IPS DF 6.9 (cell line): ENCODE measurements at regions not wholly inside any gene's neighbourhood (a gene's known extent, or its start where the extent isn't known, plus 50 kb on each side); places are given as distances from the start of the nearest gene placed in this dataset.
"Not testable (repeated sequence)": the region's sequence is repeated elsewhere in the genome, so short reads cannot be mapped to it uniquely, and the experiment has no call there.

ENCODE experiments used
- DNase-seq: peaks from one replicate; pipeline ENCODE4 v3.0.0-alpha.2; 2013; ENCODE audit warnings: low read depth, low spot score
- H3K27ac ChIP-seq: one replicate; pipeline ENCODE4 v1.5.1; 2013; ENCODE audit warnings: low read length, control low read depth
- H3K27me3 ChIP-seq: 2 replicates; pipeline ENCODE4 v1.6.1; 2013; ENCODE audit warnings: mild to moderate bottlenecking, low read length; ENCODE audit not compliant: control insufficient read depth, insufficient read depth
- H3K36me3 ChIP-seq: 2 replicates; pipeline ENCODE4 v1.6.1; 2013; ENCODE audit warnings: low read length; ENCODE audit not compliant: control insufficient read depth, insufficient read depth
- H3K4me1 ChIP-seq: 2 replicates; pipeline ENCODE4 v1.6.1; 2013; ENCODE audit warnings: low read length; ENCODE audit not compliant: control insufficient read depth, insufficient read depth
- H3K4me3 ChIP-seq: 2 replicates; pipeline ENCODE4 v1.5.1; 2013; ENCODE audit warnings: mild to moderate bottlenecking, low read length
- H3K9me3 ChIP-seq: 2 replicates; pipeline ENCODE4 v1.6.1; 2013; ENCODE audit warnings: low read length, inconsistent platforms; ENCODE audit not compliant: control insufficient read depth, insufficient read depth
- WGBS: extraction: QIAGEN DNeasy Blood & Tissue Kit; methylation state at CpG from one replicate; pipeline ENCODE4 v1.1.7; 2013; ENCODE audit warnings: mixed read lengths, missing lambda C conversion rate; ENCODE audit not compliant: insufficient read length, insufficient coverage; 5-methylcytosine and 5-hydroxymethylcytosine counted together

DNA sequence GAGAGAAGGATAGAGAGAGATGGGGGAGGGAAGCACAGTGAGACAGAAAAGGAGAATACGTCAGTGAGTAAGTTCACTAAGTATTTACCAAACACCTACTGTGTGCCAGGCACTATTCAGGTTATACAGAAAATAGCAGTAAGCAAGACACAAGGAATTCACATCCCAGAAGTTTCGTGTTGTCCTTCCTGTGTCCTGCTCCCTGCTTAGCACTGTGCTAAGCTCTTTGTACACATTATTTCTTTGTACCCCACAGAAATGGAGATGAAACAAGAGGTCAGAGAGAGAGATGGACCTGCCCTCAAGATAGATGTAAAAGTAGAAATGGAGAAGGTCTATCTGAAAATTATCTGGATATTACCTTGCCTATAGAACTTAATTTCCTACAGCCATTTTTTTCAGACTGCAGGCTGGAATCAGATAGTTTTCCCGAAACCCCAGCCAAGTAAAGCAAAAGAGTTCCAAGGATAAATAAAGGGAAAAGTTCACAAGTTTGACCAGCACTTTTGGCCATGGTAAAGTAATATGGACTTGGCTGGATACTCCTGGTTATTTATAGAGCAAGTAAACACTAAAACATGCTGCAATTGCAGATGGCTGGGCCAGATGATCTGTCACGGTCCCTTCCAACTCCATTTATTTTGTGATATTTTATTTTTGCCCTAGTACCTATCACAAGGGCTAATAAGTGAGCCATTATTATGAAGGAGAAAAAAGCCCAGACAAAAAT is 353.7 kb upstream of the SLC7A11 start:
- no peaks in the 10 kb centered on the region for H3K36me3 ChIP-seq
- no peaks in the 10 kb centered on the region for H3K9me3 ChIP-seq
- no peaks in the 10 kb centered on the region for H3K27me3 ChIP-seq
- no peak overlapping the region for H3K27ac ChIP-seq
- no peak for DNase-seq
- no peak overlapping the region for H3K4me3 ChIP-seq
- no CpG with 5 or more reads among the region's 4 CpGs for WGBS
- H3K4me1 ChIP-seq = no peaks in the 10 kb centered on the region

DNA sequence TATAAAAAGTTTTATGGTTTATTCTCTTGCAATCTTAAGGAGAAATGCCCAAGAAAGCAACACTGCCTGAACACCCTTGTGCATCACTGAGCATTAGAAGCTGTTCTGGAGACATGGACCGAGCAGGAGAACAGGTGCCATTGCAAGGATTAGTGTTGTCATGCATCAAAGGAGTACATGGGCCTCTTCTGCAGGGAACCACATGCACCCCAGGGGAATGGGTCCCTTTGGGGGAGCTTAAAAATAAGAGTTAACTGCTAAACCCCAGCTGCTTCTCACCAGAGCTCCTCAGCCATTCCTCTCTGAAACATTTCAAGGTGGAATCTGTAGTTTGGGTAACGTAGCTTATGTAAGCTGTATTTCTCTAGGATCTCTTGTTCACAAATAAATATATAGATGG is 353.0 kb upstream of the SLC7A11 start:
- Histone ChIP-seq H3K4me3 (no peak overlapping the region), H3K36me3 (no peaks in the 10 kb centered on the region)
- DNase-seq = no peak

DNA sequence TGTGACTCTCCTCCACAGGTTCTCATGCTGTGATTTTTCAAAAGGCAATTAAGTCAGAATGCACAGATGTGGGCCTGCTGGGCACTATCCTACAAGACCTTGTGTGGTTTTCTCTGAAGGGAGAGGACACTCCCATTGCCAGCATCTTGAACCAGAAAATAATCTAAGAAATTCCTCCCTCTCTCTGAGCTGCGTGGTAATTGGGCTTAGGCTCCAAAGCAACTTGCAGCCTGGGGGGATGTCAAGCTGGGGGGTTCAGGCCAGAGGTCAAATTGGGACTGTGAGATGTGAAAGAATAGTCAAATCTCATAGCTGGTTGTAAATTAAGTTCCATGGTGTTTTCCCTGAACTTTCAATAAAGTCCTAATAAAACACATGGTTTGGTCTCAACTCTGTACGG is 350.6 kb upstream of the SLC7A11 start:
- Histone ChIP-seq H3K4me1 (no peaks in the 10 kb centered on the region), H3K27ac (no peak overlapping the region)

More for the DNA sequence above, 353.0 kb upstream of the SLC7A11 start:
- H3K27me3 ChIP-seq = no peaks in the 10 kb centered on the region
- H3K9me3 ChIP-seq = no peaks in the 10 kb centered on the region
- no peaks in the 10 kb centered on the region for H3K4me1 ChIP-seq
- WGBS = no CpG with 5 or more reads among the region's 2 CpGs
- H3K27ac ChIP-seq = no peak overlapping the region

DNA sequence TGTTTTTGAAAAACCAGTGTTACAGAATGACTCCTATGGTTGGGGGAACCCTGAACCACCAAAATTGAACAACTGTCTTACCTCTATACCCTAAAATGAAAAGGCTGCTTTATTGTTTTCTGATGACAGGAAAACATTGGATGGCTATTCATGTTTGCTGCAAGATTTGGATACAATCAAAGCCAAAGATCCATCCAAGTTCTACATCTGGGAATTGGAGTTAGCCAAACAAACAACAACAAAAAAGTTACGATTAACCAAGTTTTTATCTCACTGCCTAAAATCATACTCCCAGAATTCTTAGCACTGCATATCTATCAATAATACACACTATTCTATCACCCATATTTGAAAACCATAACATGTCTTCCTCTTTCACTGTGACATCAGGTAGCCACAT is 349.7 kb upstream of the SLC7A11 start:
- H3K9me3 ChIP-seq = no peaks in the 10 kb centered on the region
- DNase-seq = no peak
- no peak overlapping the region for H3K4me3 ChIP-seq
- no peak overlapping the region for H3K27ac ChIP-seq
- no peaks in the 10 kb centered on the region for H3K36me3 ChIP-seq
- no peaks in the 10 kb centered on the region for H3K4me1 ChIP-seq
- H3K27me3 ChIP-seq = no peaks in the 10 kb centered on the region
- WGBS = no CpG with 5 or more reads among the region's 1 CpG

More for the DNA sequence above, 350.6 kb upstream of the SLC7A11 start:
- no peaks in the 10 kb centered on the region for H3K27me3 ChIP-seq
- DNase-seq = no peak
- H3K9me3 ChIP-seq = no peaks in the 10 kb centered on the region
- no peaks in the 10 kb centered on the region for H3K36me3 ChIP-seq
- H3K4me3 ChIP-seq = no peak overlapping the region
- no CpG with 5 or more reads among the region's 2 CpGs for WGBS

DNA sequence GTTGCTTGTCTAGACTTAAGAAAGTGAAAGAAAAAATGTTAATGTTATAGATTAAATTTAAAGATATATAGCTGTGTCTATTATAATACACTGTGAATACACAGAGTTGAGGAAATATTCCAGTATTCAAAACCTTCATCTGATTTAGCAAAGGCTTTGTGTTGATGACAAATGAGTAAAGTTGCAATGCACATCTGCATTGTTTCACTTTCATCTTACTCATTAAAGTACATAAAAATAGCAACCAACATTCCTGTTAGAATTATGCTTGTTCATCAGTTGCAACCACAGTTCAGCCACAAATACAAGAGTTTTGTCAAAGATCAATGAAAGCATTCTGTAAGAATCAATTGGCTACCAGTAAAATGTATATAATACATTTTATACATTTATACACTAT is 346.4 kb upstream of the SLC7A11 start:
- H3K4me1 ChIP-seq = no peaks in the 10 kb centered on the region
- no peaks in the 10 kb centered on the region for H3K27me3 ChIP-seq
- DNase-seq = no peak
- H3K4me3 ChIP-seq = no peak overlapping the region
- H3K27ac ChIP-seq = no peak overlapping the region
- no peaks in the 10 kb centered on the region for H3K36me3 ChIP-seq
- no peaks in the 10 kb centered on the region for H3K9me3 ChIP-seq

DNA sequence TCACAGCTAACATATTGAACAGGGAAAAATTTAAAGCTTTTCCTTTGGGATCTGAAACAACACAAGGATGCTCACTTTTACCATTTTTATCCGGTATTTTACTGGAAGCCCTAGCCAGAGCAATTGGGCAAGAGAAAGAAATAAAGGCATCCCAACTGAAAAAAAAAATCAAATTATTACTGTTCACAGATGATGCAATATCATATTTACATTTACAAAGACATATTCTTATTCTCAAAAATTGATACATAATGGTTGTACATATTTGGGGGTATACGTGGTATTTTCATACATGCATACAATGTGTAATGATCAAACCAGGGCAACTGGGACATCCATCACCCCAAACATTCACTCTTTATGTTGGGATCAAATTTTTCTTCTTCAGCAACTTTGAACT is 337.0 kb upstream of the SLC7A11 start:
- no peak for DNase-seq
- no peaks in the 10 kb centered on the region for H3K27me3 ChIP-seq
- no peak overlapping the region for H3K4me3 ChIP-seq
- no peak overlapping the region for H3K27ac ChIP-seq
- H3K9me3 ChIP-seq = no peaks in the 10 kb centered on the region
- no peaks in the 10 kb centered on the region for H3K4me1 ChIP-seq
- no CpG with 5 or more reads among the region's 2 CpGs for WGBS
- no peaks in the 10 kb centered on the region for H3K36me3 ChIP-seq

DNA sequence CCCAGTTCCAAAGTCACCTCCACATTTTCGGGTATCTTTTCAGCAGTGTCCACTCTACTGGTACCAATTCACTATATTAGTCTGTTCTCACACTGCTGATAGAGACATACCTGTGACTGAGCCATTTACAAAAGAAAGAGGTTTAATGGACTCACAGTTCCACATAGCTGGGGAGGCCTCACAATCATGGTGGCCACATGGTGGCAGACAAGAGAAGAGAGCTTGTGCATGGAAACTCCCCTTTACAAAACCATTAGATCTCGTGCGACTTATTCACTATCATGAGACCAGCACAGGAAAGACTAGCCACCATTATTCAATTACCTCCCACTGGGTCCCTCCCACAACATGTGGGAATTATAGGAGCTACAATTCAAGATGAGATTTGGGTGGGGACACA is 335.7 kb upstream of the SLC7A11 start:
- not testable (repeated sequence) for H3K4me3 ChIP-seq, H3K27ac ChIP-seq, DNase-seq, H3K27me3 ChIP-seq, H3K9me3 ChIP-seq, H3K36me3 ChIP-seq, H3K4me1 ChIP-seq
- WGBS = no CpG with 5 or more reads among the region's 3 CpGs

DNA sequence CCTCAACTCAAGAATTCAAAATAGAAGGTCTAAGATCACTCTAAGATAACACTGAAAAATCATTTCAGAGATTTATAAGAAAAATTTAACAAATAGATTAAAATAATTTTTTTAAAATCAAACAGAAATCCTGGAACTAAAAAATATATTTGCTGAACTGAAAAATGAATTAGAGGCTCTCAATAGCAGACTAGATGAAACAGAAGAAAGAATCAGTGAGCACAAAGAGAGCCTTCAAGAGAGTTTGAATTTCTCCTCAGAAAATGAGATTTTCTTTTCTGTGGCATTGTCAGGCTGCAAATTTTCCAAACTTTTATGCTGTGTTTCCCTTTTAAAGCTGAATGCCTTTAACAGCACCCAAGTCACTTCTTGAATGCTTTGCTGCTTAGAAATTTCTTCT is 335.0 kb upstream of the SLC7A11 start:
- Histone ChIP-seq H3K36me3 (no peaks in the 10 kb centered on the region), H3K4me3 (no peak overlapping the region), H3K27ac (no peak overlapping the region), H3K4me1 (no peaks in the 10 kb centered on the region), H3K9me3 (no peaks in the 10 kb centered on the region), H3K27me3 (no peaks in the 10 kb centered on the region)
- no peak for DNase-seq

DNA sequence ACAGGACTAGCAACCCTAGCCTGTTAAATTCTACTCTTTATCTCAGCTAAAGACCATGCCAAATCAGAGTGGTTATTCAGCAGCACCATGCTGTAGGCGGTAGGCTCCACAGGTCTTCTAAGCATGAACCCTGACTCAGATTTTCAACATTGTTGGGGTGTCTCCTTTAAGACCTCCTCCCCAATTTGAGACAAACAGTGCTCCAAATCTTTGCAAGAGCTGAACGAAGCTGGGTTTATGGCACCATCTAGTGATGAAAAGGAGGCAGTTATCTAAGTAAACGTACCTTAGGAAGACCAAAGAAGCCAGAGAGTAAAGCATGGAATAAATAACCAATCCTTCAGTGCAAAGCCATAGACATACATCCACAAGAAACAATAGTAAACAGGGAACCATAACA is 334.5 kb upstream of the SLC7A11 start:
- Histone ChIP-seq H3K4me1 (no peaks in the 10 kb centered on the region), H3K36me3 (no peaks in the 10 kb centered on the region), H3K27me3 (no peaks in the 10 kb centered on the region), H3K4me3 (no peak overlapping the region), H3K27ac (no peak overlapping the region), H3K9me3 (no peaks in the 10 kb centered on the region)
- WGBS = no CpG with 5 or more reads among the region's 3 CpGs
- DNase-seq = peak; percentile 33

DNA sequence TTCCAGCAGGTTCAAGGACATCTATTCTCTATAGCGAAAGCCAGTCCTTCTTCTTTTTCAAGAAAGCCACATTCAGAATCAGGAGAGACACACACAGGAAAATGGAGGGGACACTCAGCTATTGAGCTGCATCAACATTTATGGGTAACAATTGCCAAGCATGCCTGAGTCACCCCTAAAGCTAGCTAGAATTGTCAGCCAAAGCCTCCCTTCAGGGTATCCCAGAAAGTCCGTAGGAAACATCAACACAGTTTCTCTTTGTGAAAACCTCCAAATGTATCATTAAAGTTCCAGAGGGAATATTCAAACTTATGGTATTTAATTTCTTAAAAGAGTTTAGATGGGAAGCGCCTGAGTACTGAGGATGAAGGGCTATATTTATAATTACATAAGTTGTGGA is 331.1 kb upstream of the SLC7A11 start:
- Histone ChIP-seq H3K27me3 (no peaks in the 10 kb centered on the region), H3K36me3 (no peaks in the 10 kb centered on the region), H3K4me3 (no peak overlapping the region), H3K27ac (no peak overlapping the region), H3K9me3 (no peaks in the 10 kb centered on the region), H3K4me1 (no peaks in the 10 kb centered on the region)
- WGBS = no CpG with 5 or more reads among the region's 3 CpGs
- DNase-seq = no peak

DNA sequence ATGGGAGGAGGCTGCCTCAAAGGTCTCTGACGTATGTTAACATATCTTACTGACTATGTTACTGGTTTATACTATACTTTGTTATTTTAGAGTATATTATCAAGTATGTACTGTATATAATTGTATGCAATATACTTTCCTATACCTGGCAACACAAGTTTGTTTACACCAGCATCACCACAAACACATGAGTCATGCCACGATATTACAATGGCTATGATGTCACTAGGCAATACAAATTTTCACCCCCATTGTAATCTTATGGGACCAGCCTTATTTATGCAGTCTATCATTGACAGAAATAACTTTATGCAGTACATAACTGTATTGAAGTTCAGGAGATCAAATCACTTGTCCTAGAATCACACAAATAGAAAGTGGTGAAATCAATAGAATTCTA is 329.9 kb upstream of the SLC7A11 start:
- H3K36me3 ChIP-seq = no peaks in the 10 kb centered on the region
- DNase-seq = no peak
- H3K27ac ChIP-seq = no peak overlapping the region
- no CpG with 5 or more reads among the region's 2 CpGs for WGBS
- H3K27me3 ChIP-seq = no peaks in the 10 kb centered on the region
- H3K4me3 ChIP-seq = no peak overlapping the region
- H3K4me1 ChIP-seq = no peaks in the 10 kb centered on the region
- H3K9me3 ChIP-seq = no peaks in the 10 kb centered on the region
